ENCODE measurements at regions not wholly inside any gene's neighbourhood (a gene's known extent, or its start where the extent isn't known, plus 50 kb on each side); places are given as distances from the start of the nearest gene placed in this dataset.
"Not testable (repeated sequence)": the region's sequence is repeated elsewhere in the genome, so short reads cannot be mapped to it uniquely, and the experiment has no call there.

DNA sequence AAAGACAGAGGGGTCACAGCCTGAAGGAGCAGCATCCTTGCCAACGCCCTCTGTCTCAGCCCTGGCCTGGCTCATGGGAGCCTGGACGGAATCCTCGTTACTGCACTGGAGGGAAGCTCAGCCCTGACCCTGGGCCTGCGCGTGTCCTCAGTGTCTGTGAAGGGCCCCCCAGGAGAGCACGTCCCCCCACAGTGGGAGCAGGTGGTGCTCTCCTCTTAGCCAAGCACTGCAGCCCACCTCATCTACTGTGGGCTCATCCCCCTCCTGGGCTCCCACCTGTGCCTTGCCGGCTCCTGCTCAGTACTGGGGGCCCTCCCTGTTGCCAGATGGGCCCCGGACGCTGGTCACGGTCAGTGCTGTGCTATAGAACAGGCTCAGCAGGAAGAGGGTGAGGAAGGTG is 177.7 kb downstream of the TMEM121 start:
- TF ChIP-seq, protein P1, sequence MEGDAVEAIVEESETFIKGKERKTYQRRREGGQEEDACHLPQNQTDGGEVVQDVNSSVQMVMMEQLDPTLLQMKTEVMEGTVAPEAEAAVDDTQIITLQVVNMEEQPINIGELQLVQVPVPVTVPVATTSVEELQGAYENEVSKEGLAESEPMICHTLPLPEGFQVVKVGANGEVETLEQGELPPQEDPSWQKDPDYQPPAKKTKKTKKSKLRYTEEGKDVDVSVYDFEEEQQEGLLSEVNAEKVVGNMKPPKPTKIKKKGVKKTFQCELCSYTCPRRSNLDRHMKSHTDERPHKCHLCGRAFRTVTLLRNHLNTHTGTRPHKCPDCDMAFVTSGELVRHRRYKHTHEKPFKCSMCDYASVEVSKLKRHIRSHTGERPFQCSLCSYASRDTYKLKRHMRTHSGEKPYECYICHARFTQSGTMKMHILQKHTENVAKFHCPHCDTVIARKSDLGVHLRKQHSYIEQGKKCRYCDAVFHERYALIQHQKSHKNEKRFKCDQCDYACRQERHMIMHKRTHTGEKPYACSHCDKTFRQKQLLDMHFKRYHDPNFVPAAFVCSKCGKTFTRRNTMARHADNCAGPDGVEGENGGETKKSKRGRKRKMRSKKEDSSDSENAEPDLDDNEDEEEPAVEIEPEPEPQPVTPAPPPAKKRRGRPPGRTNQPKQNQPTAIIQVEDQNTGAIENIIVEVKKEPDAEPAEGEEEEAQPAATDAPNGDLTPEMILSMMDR (IDR thresholded peaks at IDR 0.05): not testable (repeated sequence)
- TF ChIP-seq POLR2A (IDR thresholded peaks at IDR 0.05): not testable (repeated sequence)
